Natural killer cell (primary cell): ENCODE measurements at regions not wholly inside any gene's neighbourhood (a gene's known extent, or its start where the extent isn't known, plus 50 kb on each side); places are given as distances from the start of the nearest gene placed in this dataset.

Source experiments
- ATAC-seq, 3 donors: fragments of 150-1000 bp in 2 of 3; fragments of 200-7000 bp in 1 of 3; cut with Tn5 transposase; 1 replicate in 1 of 3; 2 replicates in 2 of 3; pipeline ENCODE4 v1.10.0; 2021; ENCODE audit warnings: mild to moderate bottlenecking in 2 of 3, moderate library complexity in 2 of 3
- DNase-seq, 2 donors: peaks; one replicate each; pipeline versions ENCODE4 v3.0.0 to v3.0.0-alpha.2; 2013 to 2021; ENCODE audit warnings: mixed read lengths in 1 of 2
- H3K27ac ChIP-seq: one replicate; pipeline ENCODE4 v1.5.1; 2013; ENCODE audit warnings: mild to moderate bottlenecking, low read length
- H3K27me3 ChIP-seq: one replicate; pipeline ENCODE4 v1.6.1; 2013; ENCODE audit warnings: low read length; ENCODE audit not compliant: control insufficient read depth, insufficient read depth
- H3K36me3 ChIP-seq: one replicate; pipeline ENCODE4 v1.6.1; 2013; ENCODE audit warnings: low read length; ENCODE audit not compliant: control insufficient read depth, insufficient read depth
- H3K4me1 ChIP-seq: one replicate; pipeline ENCODE4 v1.6.1; 2013; ENCODE audit warnings: low read length; ENCODE audit not compliant: control insufficient read depth, insufficient read depth
- H3K4me3 ChIP-seq: one replicate; pipeline ENCODE4 v1.5.1; 2013; ENCODE audit warnings: low read length
- H3K9me3 ChIP-seq: one replicate; pipeline ENCODE4 v1.6.1; 2013; ENCODE audit warnings: low read length; ENCODE audit not compliant: control insufficient read depth, insufficient read depth
- H3K27ac Mint-ChIP-seq, 2 donors: one replicate each; pipeline ENCODE4 v1.8.0; 2022; ENCODE audit warnings: mild to moderate bottlenecking in 2 of 2, mixed read lengths in 2 of 2, moderate library complexity in 1 of 2
- H3K27me3 Mint-ChIP-seq, 2 donors: one replicate each; pipeline ENCODE4 v1.8.0; 2022; ENCODE audit warnings: low read depth in 2 of 2, mixed read lengths in 2 of 2
- H3K36me3 Mint-ChIP-seq: one replicate; pipeline ENCODE4 v1.8.0; 2022; ENCODE audit warnings: mixed read lengths
- H3K4me1 Mint-ChIP-seq, 2 donors: one replicate each; pipeline ENCODE4 v1.8.0; 2022; ENCODE audit warnings: mixed read lengths in 2 of 2
- H3K4me3 Mint-ChIP-seq: one replicate; pipeline ENCODE4 v1.8.0; 2022; ENCODE audit warnings: mild to moderate bottlenecking, moderate library complexity, mixed read lengths
- H3K9me3 Mint-ChIP-seq, 2 donors: one replicate each; pipeline ENCODE4 v1.8.0; 2022; ENCODE audit warnings: mixed read lengths in 2 of 2
- WGBS: methylation state at CpG from one replicate; pipeline ENCODE4 v1.1.7; 2013; ENCODE audit warnings: missing lambda C conversion rate; ENCODE audit not compliant: insufficient coverage; 5-methylcytosine and 5-hydroxymethylcytosine counted together
- intact Hi-C: fragments of 100-400 bp; cut with micrococcal nuclease; formaldehyde crosslinking; loops from one replicate; pipeline ENCODE4 v1.14.2; 2022
- TF ChIP-seq, protein P1 (sequence below): fragments of 200-600 bp; IDR thresholded peaks from one replicate; pipeline ENCODE4 v1.8.0; 2022; ENCODE audit warnings: antibody characterized with exemption

DNA sequence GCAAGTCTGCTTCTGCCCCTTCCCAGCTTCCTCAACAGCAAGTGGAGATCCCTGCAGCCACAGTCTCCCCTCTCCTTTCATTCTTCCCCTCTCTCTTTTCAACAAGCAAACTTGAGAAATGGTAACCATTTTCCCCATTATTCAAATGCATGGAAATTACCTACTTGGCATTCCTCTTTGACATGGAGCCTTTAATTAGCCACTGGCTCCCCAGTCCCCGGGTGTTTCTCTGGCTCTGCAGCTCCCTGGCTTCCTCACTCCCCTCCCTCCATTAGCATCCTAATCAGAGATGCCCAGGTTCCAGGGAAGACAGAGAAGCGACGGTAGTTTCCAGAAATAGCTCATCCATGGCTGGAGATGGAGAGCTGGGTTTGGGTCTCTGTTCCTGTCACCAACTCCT lies 116.0 kb downstream of the CCT6B start:
- Histone ChIP-seq H3K36me3 (no peaks in the 10 kb centered on the region), H3K4me1 (no peaks in the 10 kb centered on the region), H3K27ac (no peak overlapping the region), H3K4me3 (no peak overlapping the region), H3K27me3 (no peaks in the 10 kb centered on the region), H3K9me3 (no peaks in the 10 kb centered on the region)
- Mint-ChIP-seq H3K4me1 (peaks cover 0 to 4% of the 10 kb centered on the region in 2 donors), H3K27ac (no peak overlapping the region), H3K4me3 (no peak overlapping the region), H3K9me3 (no peaks in the 10 kb centered on the region), H3K27me3 (peaks cover 3 to 6% of the 10 kb centered on the region in 2 donors), H3K36me3 (no peaks in the 10 kb centered on the region)
- intact Hi-C loops = no loop called here
- WGBS = 71% methylated on average over 3 of the region's 3 CpGs
- TF ChIP-seq, protein P1, sequence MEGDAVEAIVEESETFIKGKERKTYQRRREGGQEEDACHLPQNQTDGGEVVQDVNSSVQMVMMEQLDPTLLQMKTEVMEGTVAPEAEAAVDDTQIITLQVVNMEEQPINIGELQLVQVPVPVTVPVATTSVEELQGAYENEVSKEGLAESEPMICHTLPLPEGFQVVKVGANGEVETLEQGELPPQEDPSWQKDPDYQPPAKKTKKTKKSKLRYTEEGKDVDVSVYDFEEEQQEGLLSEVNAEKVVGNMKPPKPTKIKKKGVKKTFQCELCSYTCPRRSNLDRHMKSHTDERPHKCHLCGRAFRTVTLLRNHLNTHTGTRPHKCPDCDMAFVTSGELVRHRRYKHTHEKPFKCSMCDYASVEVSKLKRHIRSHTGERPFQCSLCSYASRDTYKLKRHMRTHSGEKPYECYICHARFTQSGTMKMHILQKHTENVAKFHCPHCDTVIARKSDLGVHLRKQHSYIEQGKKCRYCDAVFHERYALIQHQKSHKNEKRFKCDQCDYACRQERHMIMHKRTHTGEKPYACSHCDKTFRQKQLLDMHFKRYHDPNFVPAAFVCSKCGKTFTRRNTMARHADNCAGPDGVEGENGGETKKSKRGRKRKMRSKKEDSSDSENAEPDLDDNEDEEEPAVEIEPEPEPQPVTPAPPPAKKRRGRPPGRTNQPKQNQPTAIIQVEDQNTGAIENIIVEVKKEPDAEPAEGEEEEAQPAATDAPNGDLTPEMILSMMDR = no peak
- no peak for DNase-seq
- ATAC-seq = no peak

DNA sequence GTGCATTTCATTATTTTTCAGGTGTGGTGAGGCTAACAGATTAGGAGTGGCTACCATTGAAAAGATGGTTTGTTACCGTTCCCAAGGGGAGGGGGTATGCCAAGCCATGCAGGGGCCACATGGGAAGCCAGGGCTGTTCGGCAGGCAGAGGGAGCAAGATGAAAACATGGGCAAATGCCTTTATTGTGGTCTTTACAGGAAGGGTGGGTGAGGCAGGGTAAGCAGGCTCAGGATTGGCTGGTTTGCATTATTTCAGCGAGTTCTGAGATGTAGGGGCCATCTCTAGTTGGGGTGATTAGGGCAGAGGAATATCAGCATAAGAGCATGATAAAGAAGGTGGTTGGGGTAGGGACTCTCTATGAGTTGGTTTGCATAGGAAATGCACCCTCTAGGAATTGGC lies 117.6 kb downstream of the CCT6B start:
- H3K4me3 Mint-ChIP-seq = no peak overlapping the region
- H3K36me3 ChIP-seq = no peaks in the 10 kb centered on the region
- TF ChIP-seq, protein P1 = no peak
- H3K4me1 ChIP-seq = no peaks in the 10 kb centered on the region
- peaks cover 0 to 6% of the 10 kb centered on the region in 2 donors for H3K27me3 Mint-ChIP-seq
- H3K27me3 ChIP-seq = no peaks in the 10 kb centered on the region
- H3K9me3 ChIP-seq = no peaks in the 10 kb centered on the region
- WGBS = 45% methylated on average over 3 of the region's 3 CpGs
- H3K4me1 Mint-ChIP-seq = no peaks in the 10 kb centered on the region
- no peak for ATAC-seq
- peak in 1 of 2 donors; percentile 19 for DNase-seq
- H3K9me3 Mint-ChIP-seq = no peaks in the 10 kb centered on the region
- H3K4me3 ChIP-seq = no peak overlapping the region
- no peak overlapping the region for H3K27ac Mint-ChIP-seq
- intact Hi-C loops = no loop called here
- H3K27ac ChIP-seq = no peak overlapping the region
- H3K36me3 Mint-ChIP-seq = no peaks in the 10 kb centered on the region

DNA sequence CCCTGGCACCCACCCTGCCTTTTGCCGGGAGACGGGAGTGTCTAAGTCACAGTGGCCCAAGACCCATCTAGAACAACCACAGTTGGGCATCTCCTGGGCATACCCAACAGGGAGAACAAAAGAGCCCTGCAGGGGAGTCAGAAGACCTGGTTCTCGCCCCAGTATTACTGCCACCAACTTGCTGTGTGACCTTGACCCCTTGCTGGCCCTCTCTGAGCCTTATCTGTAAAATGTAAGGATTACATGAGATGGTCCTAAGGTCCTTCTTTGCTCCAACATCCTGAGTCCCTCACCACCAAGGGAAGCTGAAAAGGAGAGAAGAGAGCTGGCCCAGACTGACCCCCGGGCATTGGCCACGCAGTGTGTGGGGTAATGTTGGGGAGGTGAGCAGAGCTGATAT lies 119.0 kb downstream of the CCT6B start:
- ATAC-seq = no peak
- WGBS = 95% methylated on average over 5 of the region's 5 CpGs

DNA sequence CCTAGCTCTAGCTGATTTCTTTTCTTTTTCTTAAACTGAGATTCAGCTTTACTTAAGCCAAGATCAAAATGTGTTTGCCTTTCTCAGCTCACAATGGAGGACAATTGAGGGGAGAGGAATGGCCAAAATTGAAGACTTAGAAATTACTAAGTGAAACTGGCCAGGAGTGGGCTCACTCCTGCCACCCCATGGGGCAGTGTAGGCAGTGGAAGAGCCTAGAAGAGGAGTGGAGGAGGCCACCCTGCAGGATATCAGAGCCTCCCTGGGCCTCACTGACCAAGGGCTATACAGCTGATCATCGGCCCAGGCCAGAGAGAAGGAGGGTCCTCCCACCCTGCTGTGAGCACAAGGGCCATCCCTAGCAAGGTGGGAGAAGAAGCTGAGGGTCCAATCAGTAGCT lies 119.8 kb downstream of the CCT6B start:
- no peak overlapping the region for H3K4me3 ChIP-seq
- intact Hi-C loops = no loop called here
- DNase-seq (no peak), ATAC-seq (no peak)
- no peaks in the 10 kb centered on the region for H3K9me3 Mint-ChIP-seq
- no peak overlapping the region for H3K27ac Mint-ChIP-seq
- TF ChIP-seq, protein P1 = no peak
- H3K27ac ChIP-seq = no peak overlapping the region
- no peak overlapping the region for H3K4me3 Mint-ChIP-seq
- no peaks in the 10 kb centered on the region for H3K4me1 Mint-ChIP-seq
- H3K27me3 Mint-ChIP-seq = peaks cover 5 to 8% of the 10 kb centered on the region in 2 donors
- H3K36me3 Mint-ChIP-seq = no peaks in the 10 kb centered on the region
- H3K27me3 ChIP-seq = no peaks in the 10 kb centered on the region
- whole genome bisulfite sequencing = 67% methylated on average over 1 of the region's 1 CpG
- H3K4me1 ChIP-seq = no peaks in the 10 kb centered on the region
- no peaks in the 10 kb centered on the region for H3K9me3 ChIP-seq
- H3K36me3 ChIP-seq = no peaks in the 10 kb centered on the region

More for the DNA sequence above, 119.0 kb downstream of the CCT6B start:
- peaks cover 4 to 5% of the 10 kb centered on the region in 2 donors for H3K27me3 Mint-ChIP-seq
- no peak overlapping the region for H3K4me3 Mint-ChIP-seq
- TF ChIP-seq, protein P1 = no peak
- Histone ChIP-seq H3K4me1 (no peaks in the 10 kb centered on the region), H3K9me3 (no peaks in the 10 kb centered on the region), H3K4me3 (no peak overlapping the region), H3K27ac (no peak overlapping the region), H3K27me3 (no peaks in the 10 kb centered on the region), H3K36me3 (no peaks in the 10 kb centered on the region)
- H3K27ac Mint-ChIP-seq = no peak overlapping the region
- no peak for DNase-seq
- intact Hi-C loops = no loop called here
- no peaks in the 10 kb centered on the region for H3K36me3 Mint-ChIP-seq
- no peaks in the 10 kb centered on the region for H3K9me3 Mint-ChIP-seq
- H3K4me1 Mint-ChIP-seq = no peaks in the 10 kb centered on the region
